Fibroblast of lung (primary cell): ENCODE measurements at regions not wholly inside any gene's neighbourhood (a gene's known extent, or its start where the extent isn't known, plus 50 kb on each side); places are given as distances from the start of the nearest gene placed in this dataset.
A peak's percentile ranks its signal among the peaks of the same experiment; 100 is the strongest.

ENCODE experiments used
- DNase-seq, 2 donors: peaks; one replicate each; pipeline versions ENCODE4 v3.0.0 to v3.0.0-alpha.2; 2010; ENCODE audit warnings: low read depth in 2 of 2
- H2AFZ ChIP-seq: 2 replicates; pipeline ENCODE4 v1.5.1; 2012; ENCODE audit warnings: low read length, control low read depth, inconsistent platforms
- H3K27ac ChIP-seq: 2 replicates; pipeline ENCODE4 v1.5.1; 2011; ENCODE audit warnings: low read length, control low read depth; ENCODE audit not compliant: insufficient read depth
- H3K27me3 ChIP-seq: 2 replicates; pipeline ENCODE4 v1.5.1; 2011; ENCODE audit warnings: mild to moderate bottlenecking, low read length; ENCODE audit not compliant: control insufficient read depth, insufficient read depth
- H3K36me3 ChIP-seq: 2 replicates; pipeline ENCODE4 v1.5.1; 2011; ENCODE audit warnings: low read length; ENCODE audit not compliant: control insufficient read depth, insufficient read depth
- H3K4me1 ChIP-seq: 2 replicates; pipeline ENCODE4 v1.5.1; 2011; ENCODE audit warnings: low read length; ENCODE audit not compliant: control insufficient read depth, insufficient read depth; ENCODE audit errors: extremely low read depth
- H3K4me2 ChIP-seq: 2 replicates; pipeline ENCODE4 v1.5.1; 2011; ENCODE audit warnings: low read length, control low read depth; ENCODE audit not compliant: insufficient read depth; ENCODE audit errors: extremely low read depth
- H3K4me3 ChIP-seq, 4 experiments: fragments of 200-600 bp in 1 of 4; sonication (generic) in 1 of 4; replicated peaks in 1 of 4; 2 replicates each; pipeline ENCODE4 v1.5.1; 2011 to 2016; ENCODE audit warnings: low read length in 4 of 4, low read depth in 3 of 4, mild to moderate bottlenecking in 3 of 4, control low read depth in 2 of 4, inconsistent platforms in 1 of 4, mixed read lengths in 1 of 4; ENCODE audit not compliant: insufficient read depth in 1 of 4; ENCODE audit errors: control extremely low read depth in 1 of 4
- H3K79me2 ChIP-seq: 2 replicates; pipeline ENCODE4 v1.5.1; 2012; ENCODE audit warnings: mild to moderate bottlenecking, low read length, inconsistent platforms; ENCODE audit not compliant: control insufficient read depth, insufficient read depth
- H3K9ac ChIP-seq: 2 replicates; pipeline ENCODE4 v1.5.1; 2011; ENCODE audit warnings: mild to moderate bottlenecking, low read length, control low read depth; ENCODE audit not compliant: insufficient read depth
- H3K9me3 ChIP-seq: 2 replicates; pipeline ENCODE4 v1.5.1; 2012; ENCODE audit warnings: low read depth, low read length; ENCODE audit not compliant: control insufficient read depth, insufficient read depth
- H4K20me1 ChIP-seq: 2 replicates; pipeline ENCODE4 v1.5.1; 2011; ENCODE audit warnings: low read length; ENCODE audit not compliant: control insufficient read depth, insufficient read depth; ENCODE audit errors: extremely low read depth
- EZH2 ChIP-seq: IDR thresholded peaks from 2 replicates; pipeline ENCODE4 v1.5.1; 2012; ENCODE audit warnings: low read length, control low read depth, mild to moderate bottlenecking; ENCODE audit errors: missing control alignments
- TF ChIP-seq, protein P1 (sequence below), 2 donors: IDR thresholded peaks in 1 of 2; conservative IDR thresholded peaks in 1 of 2; 1 replicate in 1 of 2; 2 replicates in 1 of 2; pipeline ENCODE4 v1.5.1; 2011 to 2012; ENCODE audit warnings: low read length in 2 of 2, control low read depth in 1 of 2, inconsistent platforms in 1 of 2, low read depth in 1 of 2, mild to moderate bottlenecking in 1 of 2

DNA sequence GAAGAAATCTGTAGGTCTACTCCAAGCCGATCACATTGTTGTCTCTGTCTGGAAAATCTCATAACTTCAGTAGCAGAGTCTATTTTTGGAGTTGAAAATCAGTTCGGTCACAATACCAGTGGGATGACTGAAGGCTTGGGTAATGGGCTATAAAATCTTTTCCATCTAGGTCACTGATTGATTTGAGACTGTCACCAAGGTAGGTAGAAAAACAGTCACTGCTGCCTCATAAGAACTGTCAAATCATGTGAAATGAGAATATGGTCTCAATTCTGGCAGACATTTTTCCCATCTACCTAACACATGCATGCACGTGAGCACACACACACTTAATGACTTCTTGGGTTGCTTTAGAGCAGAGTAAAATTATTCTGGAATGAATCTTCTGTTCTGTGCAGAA lies 1162.8 kb upstream of the CITED2 start:
- Histone ChIP-seq H3K9ac (no peak overlapping the region), H3K79me2 (no peaks in the 10 kb centered on the region), H3K4me3 (peak overlapping the region in 1 of 4 experiments; percentile 13), H4K20me1 (no peaks in the 10 kb centered on the region), H3K4me1 (peaks cover 19% of the 10 kb centered on the region), H3K4me2 (peak overlapping the region; percentile 60), H3K9me3 (no peaks in the 10 kb centered on the region), H3K27ac (peak overlapping the region; percentile 71), H3K27me3 (no peaks in the 10 kb centered on the region), H3K36me3 (no peaks in the 10 kb centered on the region), H2AFZ (no peak overlapping the region)
- DNase-seq = peak in 1 of 2 donors; percentile 73
- no peak for TF ChIP-seq EZH2
- TF ChIP-seq, protein P1, sequence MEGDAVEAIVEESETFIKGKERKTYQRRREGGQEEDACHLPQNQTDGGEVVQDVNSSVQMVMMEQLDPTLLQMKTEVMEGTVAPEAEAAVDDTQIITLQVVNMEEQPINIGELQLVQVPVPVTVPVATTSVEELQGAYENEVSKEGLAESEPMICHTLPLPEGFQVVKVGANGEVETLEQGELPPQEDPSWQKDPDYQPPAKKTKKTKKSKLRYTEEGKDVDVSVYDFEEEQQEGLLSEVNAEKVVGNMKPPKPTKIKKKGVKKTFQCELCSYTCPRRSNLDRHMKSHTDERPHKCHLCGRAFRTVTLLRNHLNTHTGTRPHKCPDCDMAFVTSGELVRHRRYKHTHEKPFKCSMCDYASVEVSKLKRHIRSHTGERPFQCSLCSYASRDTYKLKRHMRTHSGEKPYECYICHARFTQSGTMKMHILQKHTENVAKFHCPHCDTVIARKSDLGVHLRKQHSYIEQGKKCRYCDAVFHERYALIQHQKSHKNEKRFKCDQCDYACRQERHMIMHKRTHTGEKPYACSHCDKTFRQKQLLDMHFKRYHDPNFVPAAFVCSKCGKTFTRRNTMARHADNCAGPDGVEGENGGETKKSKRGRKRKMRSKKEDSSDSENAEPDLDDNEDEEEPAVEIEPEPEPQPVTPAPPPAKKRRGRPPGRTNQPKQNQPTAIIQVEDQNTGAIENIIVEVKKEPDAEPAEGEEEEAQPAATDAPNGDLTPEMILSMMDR (conservative IDR thresholded peaks at IDR 0.05 in 1 of 2, IDR thresholded peaks at IDR 0.05 in 1 of 2; ENCODE audit: low read depth in 1 of 2, low read length in 2 of 2) = no peak

- Histone ChIP-seq H4K20me1 (no peaks in the 10 kb centered on the region), H3K9me3 (no peaks in the 10 kb centered on the region), H3K36me3 (no peaks in the 10 kb centered on the region), H3K9ac (no peak overlapping the region), H2AFZ (no peak overlapping the region), H3K27ac (no peak overlapping the region), H3K4me3 (no peak overlapping the region), H3K79me2 (no peaks in the 10 kb centered on the region), H3K4me2 (no peak overlapping the region), H3K4me1 (peaks cover 19% of the 10 kb centered on the region), H3K27me3 (no peaks in the 10 kb centered on the region)
- TF ChIP-seq, protein P1 (conservative IDR thresholded peaks at IDR 0.05 in 1 of 2, IDR thresholded peaks at IDR 0.05 in 1 of 2; ENCODE audit: low read depth in 1 of 2, low read length in 2 of 2) = no peak
- no peak for TF ChIP-seq EZH2
- no peak for DNase-seq
These were observed 1161.1 kb upstream of the CITED2 start for GRCh38 chr6:140535511-140535910.

- TF ChIP-seq EZH2 = no peak
- TF ChIP-seq, protein P1 (conservative IDR thresholded peaks at IDR 0.05 in 1 of 2, IDR thresholded peaks at IDR 0.05 in 1 of 2; ENCODE audit: low read depth in 1 of 2, low read length in 2 of 2) = no peak
- Histone ChIP-seq H3K4me2 (no peak overlapping the region), H2AFZ (no peak overlapping the region), H4K20me1 (no peaks in the 10 kb centered on the region), H3K36me3 (no peaks in the 10 kb centered on the region), H3K4me3 (no peak overlapping the region), H3K27ac (no peak overlapping the region), H3K27me3 (no peaks in the 10 kb centered on the region), H3K4me1 (peaks cover 11% of the 10 kb centered on the region), H3K79me2 (no peaks in the 10 kb centered on the region), H3K9ac (no peak overlapping the region), H3K9me3 (no peaks in the 10 kb centered on the region)
- DNase-seq = no peak
These were observed 1159.1 kb upstream of the CITED2 start for GRCh38 chr6:140533526-140533925.
